NCI-H2081 (cell line): ENCODE measurements at regions not wholly inside any gene's neighbourhood (a gene's known extent, or its start where the extent isn't known, plus 50 kb on each side); places are given as distances from the start of the nearest gene placed in this dataset.

Source experiments
- DNase-seq, 2 experiments: peaks; one replicate each; lab custom pipeline; 2025; lab: John Stamatoyannopoulos, UW

DNA sequence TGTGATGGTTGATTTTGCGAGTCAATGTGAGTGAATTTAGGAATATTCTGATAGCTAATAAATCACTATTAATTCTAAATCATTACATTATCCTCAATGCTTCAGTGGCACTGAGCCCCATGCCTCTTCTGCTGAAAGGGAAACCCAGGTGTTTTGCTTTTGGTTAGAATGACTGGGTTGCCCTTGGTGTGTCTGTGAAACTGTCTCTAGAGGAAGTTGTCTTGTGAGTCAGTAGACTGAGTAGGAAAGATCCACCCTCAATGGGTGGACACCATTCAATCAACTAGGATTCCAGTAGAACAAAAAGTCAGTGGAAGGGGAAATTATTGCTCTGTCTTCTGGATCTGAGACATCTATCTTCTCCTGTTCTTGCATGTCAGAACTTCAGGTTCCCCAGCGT lies 472.4 kb downstream of the ANKRD7 start:
- no peak for DNase-seq

DNA sequence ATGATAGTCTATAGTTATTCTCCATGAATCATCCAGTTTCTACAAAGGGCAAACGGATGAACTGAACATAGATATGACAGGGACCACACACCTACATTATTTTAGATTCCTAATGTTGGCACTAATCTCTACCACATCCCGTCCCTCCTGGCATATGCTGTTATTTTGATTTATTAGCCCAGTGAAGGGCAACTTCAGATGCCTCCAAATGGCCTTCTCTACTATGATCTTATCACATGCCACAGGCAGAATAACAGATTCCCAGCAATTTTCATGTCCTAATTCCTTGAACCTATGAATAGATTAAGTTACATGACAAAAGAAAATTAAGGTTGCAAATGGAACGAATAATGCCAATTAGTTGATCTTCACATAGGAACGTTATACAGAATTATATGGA lies 474.7 kb downstream of the ANKRD7 start:
- peak in 1 of 2 experiments; percentile 3 for DNase-seq

DNA sequence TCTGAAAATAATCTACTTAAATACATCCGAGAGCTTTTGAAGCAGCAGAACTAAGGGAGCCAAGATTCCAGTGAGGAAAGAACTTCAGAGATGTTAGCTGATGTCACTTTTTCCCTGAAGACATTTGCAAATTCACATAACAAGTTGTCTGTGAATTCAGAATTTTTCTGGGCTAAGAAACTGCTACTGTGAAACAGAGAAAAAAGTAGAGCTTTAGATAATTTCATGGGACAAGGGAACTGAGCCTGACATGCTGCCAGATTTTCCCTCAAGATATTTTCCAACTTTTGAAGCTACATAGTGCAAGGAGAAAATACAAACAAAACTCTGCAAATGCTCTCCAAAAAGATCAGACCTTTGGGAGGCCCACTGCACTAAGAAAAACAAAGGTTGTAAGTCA lies 484.2 kb downstream of the ANKRD7 start:
- no peak for DNase-seq

DNA sequence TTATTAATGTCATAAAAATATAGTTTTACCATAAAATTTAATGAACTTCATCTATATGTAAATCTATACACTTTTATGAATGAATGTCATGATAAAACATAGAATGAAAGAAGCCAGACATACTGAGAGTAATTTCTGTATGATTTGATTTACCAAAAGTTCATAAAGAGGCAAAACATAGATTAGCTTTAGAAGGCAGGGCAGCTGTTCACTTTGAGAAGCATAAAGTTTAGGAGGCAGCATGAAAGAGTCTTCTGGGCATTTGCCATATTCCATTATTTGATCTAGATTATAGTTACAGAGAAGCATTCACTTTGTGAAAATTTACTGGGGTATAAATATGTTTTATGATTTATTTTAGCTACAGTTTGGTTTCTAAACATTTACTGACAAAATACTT lies 487.2 kb downstream of the ANKRD7 start:
- DNase-seq: no peak

DNA sequence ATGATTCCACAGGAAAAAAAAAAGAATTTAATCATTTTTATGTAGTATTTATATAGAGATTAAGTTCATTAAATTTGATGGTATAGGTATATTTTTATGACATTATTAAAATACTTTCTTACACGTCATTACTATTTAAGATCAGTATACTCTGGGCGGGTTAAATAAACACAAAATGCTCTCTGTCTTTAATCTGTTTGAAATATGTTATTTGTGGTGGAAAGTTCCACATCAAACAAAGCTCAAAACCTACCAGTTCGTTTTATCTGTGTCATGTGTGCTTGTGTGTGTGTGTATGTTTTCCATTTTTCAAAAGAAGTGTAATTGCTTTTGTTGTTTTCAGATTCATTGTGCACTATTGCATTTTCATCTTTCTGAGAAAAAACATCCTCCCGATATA lies 488.5 kb downstream of the ANKRD7 start:
- no peak for DNase-seq

DNA sequence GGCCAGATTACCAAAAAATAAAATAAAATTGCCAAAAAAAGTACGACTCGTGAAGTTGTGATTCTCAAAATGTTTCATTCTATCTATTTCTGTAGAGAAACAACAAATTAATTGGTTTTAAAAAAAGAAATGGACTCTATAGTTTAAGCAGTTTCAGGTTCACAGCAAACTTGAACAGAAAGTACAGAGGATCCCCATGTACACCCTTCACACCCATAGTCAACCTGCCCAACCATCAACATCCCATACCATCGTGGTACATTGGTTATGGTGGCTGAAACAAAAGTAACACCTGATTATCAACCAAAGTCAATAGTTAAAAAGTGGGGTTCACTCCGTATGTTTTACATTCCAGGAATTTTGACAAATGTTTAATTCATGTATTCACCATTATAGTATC lies 496.1 kb downstream of the ANKRD7 start:
- DNase-seq: no peak

DNA sequence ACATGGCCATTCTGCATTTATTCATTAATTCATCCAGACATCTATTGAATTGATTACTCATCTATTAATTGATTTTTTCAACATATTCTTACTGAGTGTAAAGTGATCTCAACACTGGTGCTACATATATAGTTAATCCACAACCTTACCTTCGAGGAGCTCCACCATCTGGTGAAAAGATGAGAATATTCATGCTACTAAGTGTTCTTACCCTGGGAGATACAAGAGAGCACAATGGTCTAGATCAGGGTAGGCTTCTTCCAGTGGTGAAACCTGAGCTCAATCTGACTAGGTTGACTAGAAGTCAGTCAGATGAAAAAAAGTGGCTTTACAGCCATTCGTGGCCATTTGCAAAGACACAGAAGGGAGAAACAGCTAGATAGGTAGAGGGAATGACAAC lies 507.4 kb downstream of the ANKRD7 start:
- DNase-seq: peak in 1 of 2 experiments; percentile 29

DNA sequence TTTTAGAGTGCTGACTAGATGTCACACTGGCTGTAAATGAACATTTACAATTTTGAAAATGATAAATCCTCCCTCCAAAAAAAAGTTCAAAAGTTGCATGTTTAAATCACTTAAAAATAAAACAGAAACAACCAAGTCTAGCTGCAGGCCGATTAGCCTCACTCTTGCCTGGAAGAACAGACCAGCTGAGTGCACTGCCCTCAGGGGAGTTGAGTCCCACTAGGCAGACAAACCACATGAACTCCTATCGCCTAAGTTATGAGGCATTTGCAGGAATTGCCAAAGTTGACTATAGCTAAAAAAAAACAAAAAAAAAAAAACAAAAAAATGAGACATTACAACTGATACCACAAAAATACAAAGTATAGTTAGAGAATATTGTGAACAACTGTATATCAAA lies 510.0 kb downstream of the ANKRD7 start:
- DNase-seq: no peak

DNA sequence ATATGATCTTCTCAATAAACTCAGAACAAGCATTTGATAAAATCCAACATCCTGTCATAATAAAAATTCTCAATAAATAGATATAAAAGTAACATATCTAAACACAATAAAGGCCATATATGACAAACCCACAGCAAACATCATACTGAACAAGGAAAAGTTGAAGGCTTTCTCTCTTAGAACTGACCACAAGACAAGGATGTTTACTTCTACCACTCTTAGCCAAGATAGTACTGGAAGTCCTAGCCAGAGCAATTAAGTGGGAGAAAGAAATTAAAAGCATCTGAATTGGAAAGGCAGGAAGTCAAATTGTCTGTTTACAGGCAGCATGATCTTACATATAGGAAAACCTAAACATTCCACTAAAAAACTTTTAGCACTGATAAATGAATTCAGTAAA lies 510.9 kb downstream of the ANKRD7 start:
- DNase-seq: no peak

DNA sequence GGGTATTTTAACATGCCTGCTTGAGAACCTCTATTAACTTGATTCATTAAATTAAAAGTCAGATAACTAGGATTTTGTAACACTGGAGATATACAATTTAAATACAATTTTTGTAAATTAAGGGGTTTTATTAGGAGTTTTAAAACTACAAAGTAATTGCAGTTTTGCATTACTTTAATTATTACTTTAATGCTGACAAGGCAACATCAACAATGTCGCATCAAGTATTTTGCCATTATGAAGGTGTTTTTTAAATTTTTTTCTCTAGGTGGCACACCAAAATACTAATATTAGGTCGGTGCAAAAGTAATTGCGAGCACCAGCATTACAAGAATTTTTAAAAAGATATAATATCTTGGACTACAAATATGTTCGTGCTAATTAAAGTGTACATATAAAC lies 513.4 kb downstream of the ANKRD7 start:
- DNase-seq: no peak

DNA sequence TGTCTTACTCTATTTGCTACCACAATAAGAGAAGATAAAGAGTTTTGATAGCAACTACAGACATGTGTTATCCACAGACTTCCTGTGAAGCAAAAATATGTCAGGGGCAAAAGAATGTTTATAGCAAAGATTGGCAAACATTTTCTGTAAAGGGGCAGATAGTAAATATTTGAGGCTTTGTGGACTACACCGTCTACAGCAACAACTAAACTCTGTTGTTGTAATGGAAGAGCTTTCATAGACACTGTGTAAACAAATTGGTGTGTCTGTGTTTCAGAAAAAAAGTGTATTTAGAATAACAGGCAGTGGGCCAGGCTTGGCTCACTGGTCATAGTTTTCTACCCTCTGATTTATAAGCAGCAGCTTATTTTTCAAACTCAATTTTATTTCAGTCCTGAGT lies 521.4 kb downstream of the ANKRD7 start:
- DNase-seq: no peak

DNA sequence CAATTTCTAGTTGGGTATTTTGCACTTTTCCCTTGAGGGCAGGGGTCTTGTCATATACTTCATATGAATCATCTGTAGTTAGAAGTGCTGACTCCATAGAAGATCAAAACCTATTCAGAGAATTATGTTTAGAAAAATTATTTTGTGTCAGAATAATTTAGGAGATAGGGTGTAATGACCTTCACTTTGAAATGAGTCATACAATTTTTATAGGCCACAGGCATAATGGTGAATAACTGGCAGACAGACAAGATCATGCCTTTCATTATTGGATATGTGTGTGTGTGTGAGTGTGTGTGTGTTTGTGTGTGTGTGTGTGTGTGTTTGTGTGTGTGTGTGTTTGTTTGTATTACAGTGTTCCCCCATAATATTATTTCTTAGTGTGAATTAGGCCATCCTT lies 523.0 kb downstream of the ANKRD7 start:
- no peak for DNase-seq

DNA sequence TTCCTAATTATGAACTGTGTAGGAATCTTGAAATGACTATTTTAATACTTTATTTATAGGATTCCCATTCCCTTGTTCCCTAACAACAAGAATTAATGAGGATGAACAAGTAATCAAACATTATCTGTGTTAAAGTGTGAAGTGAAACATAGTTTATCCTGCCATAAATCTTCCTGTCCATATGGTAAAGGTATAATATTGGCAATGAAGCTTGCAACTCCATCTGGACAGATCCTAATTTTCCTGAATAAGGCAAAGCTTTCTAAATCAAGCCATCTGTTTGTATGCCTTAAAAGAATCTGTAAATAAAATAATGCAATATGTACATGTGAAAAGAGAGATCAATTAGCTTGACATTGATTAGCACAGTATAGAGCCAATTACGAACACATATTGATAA lies 529.0 kb downstream of the ANKRD7 start:
- DNase-seq: no peak

DNA sequence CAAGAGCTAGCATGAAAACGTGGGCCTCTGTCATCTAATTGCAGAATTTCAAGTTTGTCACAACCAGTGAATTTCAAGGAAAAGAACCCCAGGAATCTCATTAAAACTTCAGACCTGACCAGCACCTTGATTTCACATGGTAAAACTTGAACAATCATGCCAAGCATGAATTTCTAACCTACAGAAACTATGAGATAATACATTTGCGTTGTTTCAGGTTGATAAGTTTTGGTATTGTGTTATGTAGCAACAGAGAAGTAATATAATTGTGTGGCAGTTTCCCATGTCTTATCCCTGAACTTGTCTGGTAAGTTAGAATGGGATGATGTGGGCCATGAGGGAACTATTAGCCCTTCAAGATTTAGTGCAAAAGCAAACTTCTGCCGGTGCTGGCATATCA lies 530.1 kb downstream of the ANKRD7 start:
- DNase-seq: no peak

DNA sequence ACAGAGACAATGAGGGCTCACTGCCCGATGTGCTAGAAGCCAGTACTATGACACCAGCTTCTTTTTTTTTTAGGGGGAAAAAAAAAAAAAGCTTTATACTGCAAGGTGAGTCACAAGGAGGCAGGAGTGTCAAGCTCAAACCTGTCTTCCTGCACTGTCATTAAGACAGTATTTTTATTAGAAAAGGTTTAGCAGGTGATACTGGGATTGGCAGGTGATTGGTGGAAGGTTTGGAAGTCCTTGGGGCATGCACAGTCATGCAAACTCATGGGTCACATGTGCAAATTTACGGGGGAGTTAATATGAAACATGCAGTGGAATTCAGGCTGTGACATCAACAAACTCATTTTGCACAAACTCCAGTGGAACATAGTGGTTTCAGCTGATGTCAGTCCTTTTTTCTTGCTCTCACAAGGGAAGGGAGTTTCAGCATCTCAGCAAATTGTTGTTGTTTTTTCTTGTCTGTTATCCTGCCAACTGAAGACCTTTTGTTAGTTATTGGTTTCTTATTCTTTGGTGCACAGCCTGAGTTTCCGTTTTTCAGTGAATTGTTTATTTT lies 530.6 kb downstream of the ANKRD7 start:
- DNase-seq: no peak

DNA sequence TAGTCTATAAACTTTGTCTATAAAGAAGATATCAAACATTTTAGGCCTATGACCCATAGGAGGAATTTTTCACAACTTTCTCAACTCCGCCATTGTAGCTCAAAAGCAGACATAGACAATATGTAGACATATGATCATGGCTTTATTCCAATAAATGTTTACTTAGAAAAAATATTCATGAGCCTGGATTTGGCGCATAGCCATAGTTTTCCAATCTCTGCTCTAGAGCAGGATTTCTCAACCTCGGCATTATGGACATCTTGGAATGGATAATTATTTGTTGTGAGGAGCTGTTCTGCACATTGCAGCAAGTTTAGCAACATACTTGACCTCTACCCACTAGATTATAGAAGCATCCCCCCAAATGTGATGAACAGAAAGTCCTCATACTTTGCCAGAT lies 532.6 kb downstream of the ANKRD7 start:
- DNase-seq: no peak

DNA sequence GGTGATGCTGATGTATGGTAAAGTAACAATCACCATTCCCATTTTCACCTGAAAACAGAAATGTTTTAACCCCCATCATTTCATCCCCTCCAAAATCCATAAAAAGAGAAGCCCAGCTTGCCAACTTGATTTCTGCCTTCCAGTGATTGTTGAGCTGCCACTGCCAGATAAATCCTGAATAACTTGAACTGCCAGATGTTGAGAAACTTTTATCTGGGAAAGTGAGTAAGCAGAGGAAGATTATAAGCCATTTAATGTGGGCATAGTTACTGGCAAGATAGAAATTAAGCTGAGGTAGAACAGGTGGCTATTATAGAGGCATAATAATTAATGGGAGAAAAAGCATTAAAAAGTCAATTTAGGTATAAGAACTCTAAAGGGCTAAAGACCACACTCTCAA lies 534.1 kb downstream of the ANKRD7 start:
- DNase-seq: no peak

DNA sequence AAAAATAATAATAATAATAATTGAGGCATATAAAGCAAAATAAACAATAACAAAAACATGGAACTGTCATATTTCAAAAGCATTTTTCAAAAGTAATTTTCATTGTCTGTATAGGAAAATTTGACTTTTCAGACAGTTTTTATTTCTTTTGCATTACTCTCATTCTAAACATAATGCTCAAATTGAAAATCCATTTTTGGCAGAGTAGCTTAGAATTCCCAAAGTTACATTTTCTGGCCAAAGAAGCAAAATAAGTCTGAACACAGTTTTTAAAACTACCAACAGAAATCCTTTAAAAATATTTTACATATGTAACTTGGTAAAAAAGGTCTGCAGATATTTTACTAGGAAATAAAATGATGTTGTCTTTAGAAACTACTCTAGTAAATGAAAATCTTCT lies 535.4 kb downstream of the ANKRD7 start:
- DNase-seq: no peak

DNA sequence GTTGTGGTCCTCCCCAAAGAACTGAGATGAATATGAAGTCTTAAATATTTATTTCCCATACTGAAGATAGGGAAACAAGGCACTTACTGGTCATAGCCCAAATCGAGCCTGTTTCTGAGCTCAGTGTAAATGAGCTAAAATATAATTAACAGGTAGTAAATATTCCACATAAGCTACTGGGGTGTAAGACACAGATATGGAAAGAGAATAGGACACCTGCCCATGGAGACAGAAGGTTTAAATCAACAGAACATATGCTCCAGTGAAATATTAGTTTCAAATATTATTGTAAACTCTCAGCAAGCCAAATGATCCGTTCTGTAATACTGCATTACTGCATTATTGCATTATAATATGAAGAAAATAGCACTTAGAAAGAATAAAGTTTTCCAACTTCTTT lies 537.9 kb downstream of the ANKRD7 start:
- peak in 1 of 2 experiments; percentile 46 for DNase-seq

DNA sequence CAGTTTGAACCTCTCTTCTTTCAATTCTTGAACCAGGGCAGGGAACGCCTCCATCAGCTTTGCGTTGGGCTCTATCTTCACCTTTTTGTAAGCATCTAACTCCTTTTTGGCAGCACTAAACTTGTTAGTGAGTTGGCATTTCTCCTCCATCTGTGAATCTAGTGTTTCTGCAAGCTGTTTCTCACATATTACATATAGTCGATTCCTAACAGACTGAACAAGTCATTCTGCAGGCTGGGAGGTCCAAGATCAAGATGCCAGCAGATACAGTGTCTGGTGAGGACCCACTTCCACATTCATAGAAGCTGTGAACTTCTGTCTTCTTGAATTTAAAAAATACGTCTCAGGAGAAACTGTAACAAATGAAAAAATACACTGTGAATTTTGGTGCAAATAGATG lies 539.7 kb downstream of the ANKRD7 start:
- no peak for DNase-seq

DNA sequence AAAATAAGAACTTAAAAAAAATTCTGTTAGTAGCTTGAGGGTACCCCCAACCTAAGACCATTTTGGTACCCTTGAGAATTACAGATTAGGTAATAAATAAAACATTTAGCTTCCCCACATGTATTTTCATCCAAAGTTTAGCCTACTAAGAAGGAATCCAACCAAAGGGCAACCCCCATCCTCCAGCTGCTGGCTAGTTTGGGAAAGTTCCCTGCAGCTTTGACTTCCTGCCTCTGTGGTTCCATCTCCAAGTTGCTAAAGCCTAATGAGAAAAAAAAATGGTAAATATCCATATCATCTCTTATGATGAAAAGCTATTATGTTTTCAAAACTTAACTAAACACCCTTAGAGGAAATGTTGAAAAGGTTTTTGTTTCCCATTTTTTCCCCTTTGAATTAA lies 547.2 kb downstream of the ANKRD7 start:
- DNase-seq: no peak

DNA sequence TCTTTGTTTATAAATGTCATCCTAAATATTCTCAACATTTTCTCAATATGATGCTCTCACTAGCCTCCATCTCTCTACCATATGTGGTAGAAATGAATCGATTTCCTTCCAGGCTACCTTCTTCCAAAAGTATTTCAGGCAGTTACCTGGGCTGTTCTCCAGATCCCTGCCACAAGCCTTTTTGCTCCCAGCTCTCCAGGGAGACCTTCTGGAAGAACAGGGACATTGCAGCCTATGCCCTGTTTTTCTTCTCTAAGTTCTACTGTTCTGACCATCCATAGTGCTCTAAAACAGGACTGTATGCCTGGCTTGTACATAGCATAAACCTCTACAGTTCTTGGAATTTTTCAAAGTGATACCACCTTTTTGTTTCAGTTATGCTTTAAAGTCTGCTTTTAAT lies 552.8 kb downstream of the ANKRD7 start:
- DNase-seq: no peak

DNA sequence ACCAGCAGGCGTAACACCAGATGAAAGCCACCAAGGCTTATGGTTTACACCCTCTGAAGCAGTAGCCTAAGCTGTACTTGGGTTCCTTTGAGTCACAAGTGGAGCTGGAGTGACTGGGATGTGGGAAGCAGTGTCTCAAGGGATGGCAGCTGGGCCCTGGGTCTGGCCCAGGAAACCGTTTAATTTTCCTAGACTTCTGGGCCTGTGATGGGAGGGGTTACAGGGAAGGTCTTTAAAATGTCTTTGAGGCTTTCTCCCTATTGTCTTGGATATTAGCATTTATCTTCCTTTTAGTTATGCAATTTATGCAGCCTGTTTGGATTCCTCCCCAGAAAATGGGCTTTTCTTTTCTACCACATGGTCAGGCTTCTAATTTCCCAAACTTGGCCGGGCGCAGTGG lies 568.2 kb downstream of the ANKRD7 start:
- DNase-seq: no peak

DNA sequence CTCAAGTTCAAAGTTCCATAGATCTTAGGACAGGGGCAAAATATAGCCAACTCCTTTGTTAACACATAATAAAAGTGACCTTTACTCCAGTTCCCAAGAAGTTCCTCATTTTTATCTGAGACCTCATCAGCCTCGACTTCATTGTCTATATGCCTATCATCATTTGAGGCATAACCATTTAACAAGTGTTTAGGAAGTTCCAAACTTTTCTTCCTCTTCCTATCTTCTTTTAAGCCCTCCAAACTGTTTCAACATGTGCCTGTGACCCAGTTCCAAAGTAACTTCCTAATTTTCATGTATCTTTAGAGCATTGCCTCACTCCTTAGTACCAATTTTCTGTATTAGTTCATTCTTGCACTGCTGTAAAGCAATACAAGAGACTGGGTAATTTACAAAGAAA lies 569.1 kb downstream of the ANKRD7 start:
- DNase-seq: no peak

DNA sequence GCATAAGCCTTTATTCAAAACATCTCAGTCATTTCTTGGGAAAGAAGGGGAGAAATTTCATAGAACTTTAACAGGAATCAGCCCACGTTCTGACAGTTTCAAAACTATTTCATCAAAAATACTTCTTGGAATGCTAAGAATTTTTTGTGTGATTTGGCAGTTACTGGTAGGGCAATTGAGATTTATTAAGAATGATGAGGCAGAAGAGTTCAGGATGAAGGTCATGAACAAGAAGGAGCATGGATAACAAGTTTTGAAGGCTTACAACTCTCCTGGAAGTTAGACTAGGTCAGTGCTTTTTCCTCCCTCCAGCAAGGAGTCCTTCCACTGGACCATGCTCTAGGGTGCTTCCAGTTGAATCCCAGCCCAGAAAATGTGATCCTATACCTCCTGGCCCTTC lies 569.9 kb downstream of the ANKRD7 start:
- no peak for DNase-seq
